Esophagus muscularis mucosa (tissue), 4 donors: ENCODE measurements at regions not wholly inside any gene's neighbourhood (a gene's known extent, or its start where the extent isn't known, plus 50 kb on each side); places are given as distances from the start of the nearest gene placed in this dataset.

Experiments
- DNase-seq: peaks from one replicate; pipeline ENCODE4 v3.0.0-alpha.2; 2017; ENCODE audit errors: extremely low spot score
- H3K27ac ChIP-seq, 4 donors: fragments of 200-600 bp; sonication (generic); replicated peaks in 1 of 4; 1 replicate in 3 of 4; 2 replicates in 1 of 4; pipeline ENCODE4 v1.5.1; 2016 to 2019; ENCODE audit warnings: mild to moderate bottlenecking in 1 of 4
- H3K27me3 ChIP-seq, 4 donors: fragments of 200-600 bp; sonication (generic); one replicate each; pipeline versions ENCODE4 v1.5.1 to v1.6.0; 2016 to 2019
- H3K36me3 ChIP-seq, 4 donors: fragments of 200-600 bp; sonication (generic); one replicate each; pipeline ENCODE4 v1.5.1; 2016 to 2019
- H3K4me1 ChIP-seq, 4 donors: fragments of 200-600 bp; sonication (generic); one replicate each; pipeline ENCODE4 v1.5.1; 2016 to 2019
- H3K4me3 ChIP-seq, 4 donors: fragments of 200-600 bp; sonication (generic); 1 replicate in 2 of 4; 2 replicates in 2 of 4; pipeline ENCODE4 v1.5.1; 2016 to 2019; ENCODE audit warnings: mild to moderate bottlenecking in 4 of 4, moderate library complexity in 1 of 4
- H3K9me3 ChIP-seq, 4 donors: fragments of 200-600 bp; sonication (generic); 1 replicate in 3 of 4; 2 replicates in 1 of 4; pipeline ENCODE4 v1.5.1; 2016 to 2019
- CTCF ChIP-seq, 3 experiments: fragments of 200-600 bp in 2 of 3; fragments of 450-650 bp in 1 of 3; sonication (generic) in 2 of 3; IDR thresholded peaks; one replicate each; pipeline ENCODE4 v1.5.1; 2017 to 2019; ENCODE audit warnings: antibody characterized with exemption in 3 of 3, mild to moderate bottlenecking in 2 of 3, moderate library complexity in 1 of 3
- EP300 ChIP-seq: sonication (generic); formaldehyde crosslinking; IDR thresholded peaks from one replicate; pipeline ENCODE4 v1.6.1; 2017; ENCODE audit warnings: antibody characterized with exemption
- POLR2A ChIP-seq: fragments of 450-650 bp; IDR thresholded peaks from one replicate; pipeline ENCODE4 v1.6.1; 2017; ENCODE audit warnings: antibody characterized with exemption, moderate library complexity, mild to moderate bottlenecking, low read depth
- POLR2AphosphoS5 ChIP-seq, 2 donors: sonication (generic); formaldehyde crosslinking; IDR thresholded peaks; one replicate each; pipeline ENCODE4 v1.6.1; 2017; ENCODE audit warnings: antibody characterized with exemption in 2 of 2
- WGBS: methylation state at CpG from one replicate; pipeline ENCODE4 v1.1.5; 2018; 5-methylcytosine and 5-hydroxymethylcytosine counted together
- intact Hi-C: fragments of 100-400 bp; cut with DNase I; formaldehyde crosslinking; loops from one replicate; pipeline ENCODE4 v1.15.1; 2023

GRCh38 chr11:70552167-70553150, 154.1 kb downstream of the CTTN start:
- H3K9me3 ChIP-seq, result no peaks in the 10 kb centered on the region
- H3K36me3 ChIP-seq, result no peaks in the 10 kb centered on the region
- H3K4me1 ChIP-seq, result no peaks in the 10 kb centered on the region
- 83% methylated on average over 26 of the region's 34 CpGs for WGBS
- H3K27ac ChIP-seq, result no peak overlapping the region
- DNase-seq, result no peak
- intact Hi-C loops, result no loop called here
- peaks cover 0 to 7% (median 0%) of the 10 kb centered on the region in 4 donors for H3K27me3 ChIP-seq
- TF ChIP-seq POLR2AphosphoS5 (IDR thresholded peaks at IDR 0.05), result no peak
- no peak for TF ChIP-seq CTCF (IDR thresholded peaks at IDR 0.05)
- TF ChIP-seq EP300, result no peak
- TF ChIP-seq POLR2A, result no peak
- H3K4me3 ChIP-seq, result no peak overlapping the region

- TF ChIP-seq POLR2A (no peak), POLR2AphosphoS5 (IDR thresholded peaks at IDR 0.05) (no peak), CTCF (IDR thresholded peaks at IDR 0.05) (no peak), EP300 (no peak)
- DNase-seq, result no peak
- Histone ChIP-seq H3K4me3 (no peak overlapping the region), H3K36me3 (no peaks in the 10 kb centered on the region), H3K27me3 (peaks cover 0 to 2% (median 0%) of the 10 kb centered on the region in 4 donors), H3K4me1 (no peaks in the 10 kb centered on the region), H3K9me3 (no peaks in the 10 kb centered on the region), H3K27ac (no peak overlapping the region)
- intact Hi-C loops, result no loop called here
- 90% methylated on average over 5 of the region's 5 CpGs for WGBS
These were observed 156.7 kb downstream of the CTTN start for GRCh38 chr11:70555078-70555477.

GRCh38 chr11:70556884-70557741, 158.8 kb downstream of the CTTN start:
- no peak for TF ChIP-seq POLR2A
- no peak for TF ChIP-seq CTCF (IDR thresholded peaks at IDR 0.05)
- no peak for TF ChIP-seq EP300
- no peak for TF ChIP-seq POLR2AphosphoS5 (IDR thresholded peaks at IDR 0.05)
- DNase-seq, result no peak
- WGBS, result 60% methylated on average over 7 of the region's 8 CpGs
- no peak overlapping the region for H3K4me3 ChIP-seq
- intact Hi-C loops, result no loop called here
- no peaks in the 10 kb centered on the region for H3K36me3 ChIP-seq
- H3K4me1 ChIP-seq, result no peaks in the 10 kb centered on the region
- no peaks in the 10 kb centered on the region for H3K9me3 ChIP-seq
- H3K27me3 ChIP-seq, result no peaks in the 10 kb centered on the region
- H3K27ac ChIP-seq, result no peak overlapping the region

- DNase-seq, result no peak
- 69% methylated on average over 16 of the region's 27 CpGs for WGBS
- Histone ChIP-seq H3K36me3 (no peaks in the 10 kb centered on the region), H3K4me3 (no peak overlapping the region), H3K9me3 (no peaks in the 10 kb centered on the region), H3K27ac (no peak overlapping the region), H3K27me3 (no peaks in the 10 kb centered on the region), H3K4me1 (no peaks in the 10 kb centered on the region)
- intact Hi-C loops, result no loop called here
- TF ChIP-seq POLR2A (no peak), CTCF (IDR thresholded peaks at IDR 0.05) (no peak), POLR2AphosphoS5 (IDR thresholded peaks at IDR 0.05) (no peak), EP300 (no peak)
These were observed 159.6 kb downstream of the CTTN start for GRCh38 chr11:70557742-70558485.
